HCT116 (cell line): ENCODE measurements at regions not wholly inside any gene's neighbourhood (a gene's known extent, or its start where the extent isn't known, plus 50 kb on each side); places are given as distances from the start of the nearest gene placed in this dataset.

Experiments used
- ATAC-seq: fragments of 200-7000 bp; cut with Tn5 transposase; 2 replicates; pipeline ENCODE4 v1.9.1; 2020; ENCODE audit warnings: mild to moderate bottlenecking, moderate library complexity
- BruUV-seq: library from RNA; stranded (reverse); fragments of 400-500 nt; replicated peaks from 2 replicates; lab custom pipeline; 2021; lab: Mats Ljungman, UMichigan
- CTCF ChIA-PET: fragments of 300-600 bp; sonication (Branson Sonifier 250); formaldehyde crosslinking; loops from one replicate; lab custom pipeline; 2021; ENCODE audit warnings: antibody characterized with exemption; lab: Charles Lee
- POLR2A ChIA-PET: fragments of 300-600, 350-600 bp; sonication (Branson Sonifier 250); formaldehyde crosslinking; loops from one replicate; lab custom pipeline; 2021; ENCODE audit warnings: antibody characterized with exemption; lab: Charles Lee
- RAD21 ChIA-PET, 2 experiments: fragments of 300-600 bp; sonication (Branson Sonifier 250); formaldehyde crosslinking; loops; one replicate each; lab custom pipeline; 2023; ENCODE audit warnings: low total read pairs in 2 of 2; ENCODE audit not compliant: uncharacterized antibody in 2 of 2, unreplicated experiment in 2 of 2, low non-redundant PET in 1 of 2; lab: Charles Lee
- DNase-seq: peaks from one replicate; pipeline ENCODE4 v3.0.0-alpha.2; 2010; ENCODE audit warnings: low read depth, low spot score
- H2AFZ ChIP-seq: fragments of 200-600 bp; shearing (Covaris generic), sonication (generic); 2 replicates; pipeline ENCODE4 v1.6.1; 2017; ENCODE audit warnings: low read depth, mixed run types, mixed read lengths, antibody characterized with exemption, low read length; ENCODE audit not compliant: poor library complexity, severe bottlenecking
- H3K27ac ChIP-seq: 2 replicates; pipeline ENCODE4 v1.5.1; 2012; ENCODE audit warnings: low read depth, low read length
- H3K27me3 ChIP-seq: fragments of 200-600 bp; sonication (generic); 2 replicates; pipeline ENCODE4 v1.6.1; 2016; ENCODE audit warnings: mixed run types, low read length, mixed read lengths; ENCODE audit not compliant: insufficient read depth
- H3K36me3 ChIP-seq, 2 experiments: fragments of 200-500 bp in 1 of 2; fragments of 200-600 bp in 1 of 2; sonication (Bioruptor generic) in 1 of 2; sonication (generic) in 1 of 2; 2 replicates each; pipeline versions ENCODE4 v1.5.1 to v1.6.1; 2014 to 2016; ENCODE audit warnings: low read length in 2 of 2, inconsistent platforms in 1 of 2, mixed read lengths in 1 of 2, mixed run types in 1 of 2; ENCODE audit not compliant: insufficient read depth in 2 of 2, control insufficient read depth in 1 of 2
- H3K4me1 ChIP-seq, 2 experiments: fragments of 200-600 bp in 1 of 2; sonication (generic) in 1 of 2; 2 replicates each; pipeline versions ENCODE4 v1.5.1 to v1.6.1; 2012 to 2017; ENCODE audit warnings: low read length in 2 of 2, inconsistent platforms in 1 of 2, mild to moderate bottlenecking in 1 of 2, mixed read lengths in 1 of 2, mixed run types in 1 of 2, moderate library complexity in 1 of 2; ENCODE audit not compliant: insufficient read depth in 2 of 2, control insufficient read depth in 1 of 2
- H3K4me2 ChIP-seq: fragments of 200-600 bp; sonication (generic); 2 replicates; pipeline ENCODE4 v1.6.1; 2017; ENCODE audit warnings: mixed run types, low read length, mixed read lengths
- H3K4me3 ChIP-seq, 2 experiments: fragments of 200-600 bp in 1 of 2; sonication (generic) in 1 of 2; replicated peaks in 1 of 2; 2 replicates each; pipeline ENCODE4 v1.5.1; 2011 to 2016; ENCODE audit warnings: low read length in 2 of 2, control low read depth in 1 of 2, low read depth in 1 of 2, mild to moderate bottlenecking in 1 of 2, mixed read lengths in 1 of 2, mixed run types in 1 of 2
- H3K79me2 ChIP-seq: fragments of 200-600 bp; sonication (generic); 2 replicates; pipeline ENCODE4 v1.6.1; 2017; ENCODE audit warnings: mild to moderate bottlenecking, mixed run types, low read length, moderate library complexity, mixed read lengths; ENCODE audit not compliant: insufficient read depth
- H3K9ac ChIP-seq: fragments of 200-600 bp; sonication (generic); 2 replicates; pipeline ENCODE4 v1.6.1; 2016; ENCODE audit warnings: low read length, mixed read lengths
- H3K9me2 ChIP-seq: fragments of 200-600 bp; sonication (generic), shearing (Covaris generic); 2 replicates; pipeline ENCODE4 v1.6.1; 2017; ENCODE audit warnings: mixed run types, mild to moderate bottlenecking, moderate library complexity; ENCODE audit not compliant: insufficient read depth
- H3K9me3 ChIP-seq, 2 experiments: fragments of 200-500 bp in 1 of 2; fragments of 200-600 bp in 1 of 2; sonication (Bioruptor generic) in 1 of 2; sonication (generic) in 1 of 2; 2 replicates each; pipeline ENCODE4 v1.6.1; 2014 to 2017; ENCODE audit warnings: low read length in 2 of 2, mixed read lengths in 2 of 2, inconsistent platforms in 1 of 2, low read depth in 1 of 2, mild to moderate bottlenecking in 1 of 2, mixed run types in 1 of 2, moderate library complexity in 1 of 2; ENCODE audit not compliant: control insufficient read depth in 1 of 2, insufficient read depth in 1 of 2
- H4K20me1 ChIP-seq: fragments of 200-600 bp; sonication (generic), shearing (Covaris generic); 2 replicates; pipeline ENCODE4 v1.6.1; 2017; ENCODE audit warnings: mixed run types, mild to moderate bottlenecking, moderate library complexity; ENCODE audit not compliant: insufficient read depth
- CBX3 ChIP-seq: IDR thresholded peaks from 2 replicates; pipeline ENCODE4 v1.6.1; 2012; ENCODE audit warnings: low read depth
- CEBPB ChIP-seq: IDR thresholded peaks from 2 replicates; pipeline ENCODE4 v1.6.1; 2012; ENCODE audit warnings: low read depth
- CTCF ChIP-seq, 3 experiments: fragments of 200-600 bp in 1 of 3; sonication (generic) in 1 of 3; IDR thresholded peaks in 2 of 3; conservative IDR thresholded peaks in 1 of 3; 2 replicates each; pipeline ENCODE4 v1.5.1; 2012 to 2017; ENCODE audit warnings: low read depth in 2 of 3, low read length in 2 of 3, antibody characterized with exemption in 1 of 3, borderline replicate concordance in 1 of 3, control low read depth in 1 of 3, mild to moderate bottlenecking in 1 of 3, mixed read lengths in 1 of 3, mixed run types in 1 of 3, moderate library complexity in 1 of 3; ENCODE audit not compliant: insufficient read depth in 1 of 3
- EZH2phosphoT487 ChIP-seq: fragments of 200-600 bp; IDR thresholded peaks from 2 replicates; pipeline ENCODE4 v1.6.1; 2018; ENCODE audit warnings: antibody characterized with exemption, borderline replicate concordance
- JUND ChIP-seq: IDR thresholded peaks from 2 replicates; pipeline ENCODE4 v1.6.1; 2012
- MAX ChIP-seq: IDR thresholded peaks from 2 replicates; pipeline ENCODE4 v1.6.1; 2012
- POLR2A ChIP-seq: IDR thresholded peaks from 2 replicates; pipeline ENCODE4 v1.7.0; 2011; ENCODE audit warnings: borderline replicate concordance; ENCODE audit not compliant: insufficient read depth, insufficient read length; ENCODE audit errors: extremely low read depth
- POLR2AphosphoS5 ChIP-seq: IDR thresholded peaks from 2 replicates; pipeline ENCODE4 v1.6.1; 2011; ENCODE audit warnings: mild to moderate bottlenecking, low read depth, low read length, moderate library complexity
- SP1 ChIP-seq: IDR thresholded peaks from 2 replicates; pipeline ENCODE4 v1.6.1; 2012; ENCODE audit warnings: low read depth
- TCF7L2 ChIP-seq: IDR thresholded peaks from 2 replicates; pipeline ENCODE4 v1.7.0; 2011; ENCODE audit warnings: borderline replicate concordance, inconsistent platforms; ENCODE audit not compliant: insufficient read depth, insufficient read length; ENCODE audit errors: extremely low read depth
- ZFX ChIP-seq: fragments of 450-650 bp; IDR thresholded peaks from 2 replicates; pipeline ENCODE4 v1.6.1; 2017
- ZNF274 ChIP-seq: fragments of 200-500 bp; sonication (Bioruptor generic); IDR thresholded peaks from 2 replicates; pipeline ENCODE4 v1.6.1; 2014; ENCODE audit warnings: mild to moderate bottlenecking, low read depth, low read length, inconsistent platforms
- intact Hi-C: fragments of 100-400 bp; cut with micrococcal nuclease; formaldehyde crosslinking; loops from 2 replicates; pipeline ENCODE4 v1.10.0; 2022
- TF ChIP-seq, protein P1 (sequence below): IDR thresholded peaks from 2 replicates; pipeline ENCODE4 v1.6.1; 2012

DNA sequence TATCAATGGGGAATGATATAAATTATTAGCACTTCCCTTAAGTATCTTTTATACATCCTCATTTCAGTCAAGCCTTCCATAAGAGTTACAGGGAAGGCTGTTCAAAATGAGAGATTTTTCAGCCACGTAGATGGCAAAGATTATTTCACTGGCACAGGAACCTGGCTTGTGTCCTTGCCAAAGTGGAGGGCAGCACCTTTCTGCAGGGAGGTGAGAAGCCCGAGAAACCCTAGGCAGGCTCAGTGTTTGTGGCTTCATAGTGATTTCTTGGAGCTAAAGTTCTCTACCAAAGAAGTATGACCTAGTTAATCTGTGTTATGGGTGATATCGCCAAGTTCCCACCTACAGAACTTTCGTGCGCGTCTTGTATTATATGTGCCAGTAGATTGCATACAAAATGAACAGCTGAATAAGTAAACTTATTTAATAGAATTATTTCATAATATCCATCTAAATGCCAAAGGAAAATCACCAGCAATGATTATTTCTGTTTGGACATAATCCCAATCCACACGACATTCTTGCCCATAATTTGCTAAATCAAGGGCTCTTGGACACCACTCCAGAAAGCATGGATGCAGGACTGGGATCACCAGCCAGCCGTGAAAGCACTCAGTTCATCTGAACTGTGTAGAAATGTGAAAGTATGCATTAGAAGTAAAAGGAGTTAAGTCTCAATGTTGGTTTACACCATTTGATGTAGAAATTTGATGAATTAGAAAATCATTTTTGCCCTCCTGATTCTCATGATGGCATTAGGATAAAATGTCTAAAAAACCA lies 150.4 kb upstream of the RNF32 start:
- H3K9ac ChIP-seq = no peak overlapping the region
- ChIA-PET POLR2A (no interaction called here), CTCF (no interaction called here), RAD21 (no interaction called here)
- no peaks in the 10 kb centered on the region for H3K36me3 ChIP-seq
- H3K27me3 ChIP-seq = no peaks in the 10 kb centered on the region; the same call in 1 of the 2 replicates
- intact Hi-C loops = no loop called here
- no peaks in the 10 kb centered on the region for H3K4me1 ChIP-seq
- H4K20me1 ChIP-seq = no peaks in the 10 kb centered on the region
- ATAC-seq (no peak), DNase-seq (no peak)
- TF ChIP-seq CEBPB (no peak), EZH2phosphoT487 (no peak), JUND (no peak)
- TF ChIP-seq, protein P1, sequence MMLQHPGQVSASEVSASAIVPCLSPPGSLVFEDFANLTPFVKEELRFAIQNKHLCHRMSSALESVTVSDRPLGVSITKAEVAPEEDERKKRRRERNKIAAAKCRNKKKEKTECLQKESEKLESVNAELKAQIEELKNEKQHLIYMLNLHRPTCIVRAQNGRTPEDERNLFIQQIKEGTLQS = no peak
- no peak overlapping the region for H3K4me3 ChIP-seq
- no peaks in the 10 kb centered on the region for H3K9me3 ChIP-seq
- H2AFZ ChIP-seq = no peak overlapping the region
- BruUV-seq = no TSS peak
- no peak overlapping the region for H3K4me2 ChIP-seq
- no peaks in the 10 kb centered on the region for H3K79me2 ChIP-seq
- H3K9me2 ChIP-seq = no peaks in the 10 kb centered on the region
- no peak overlapping the region for H3K27ac ChIP-seq

DNA sequence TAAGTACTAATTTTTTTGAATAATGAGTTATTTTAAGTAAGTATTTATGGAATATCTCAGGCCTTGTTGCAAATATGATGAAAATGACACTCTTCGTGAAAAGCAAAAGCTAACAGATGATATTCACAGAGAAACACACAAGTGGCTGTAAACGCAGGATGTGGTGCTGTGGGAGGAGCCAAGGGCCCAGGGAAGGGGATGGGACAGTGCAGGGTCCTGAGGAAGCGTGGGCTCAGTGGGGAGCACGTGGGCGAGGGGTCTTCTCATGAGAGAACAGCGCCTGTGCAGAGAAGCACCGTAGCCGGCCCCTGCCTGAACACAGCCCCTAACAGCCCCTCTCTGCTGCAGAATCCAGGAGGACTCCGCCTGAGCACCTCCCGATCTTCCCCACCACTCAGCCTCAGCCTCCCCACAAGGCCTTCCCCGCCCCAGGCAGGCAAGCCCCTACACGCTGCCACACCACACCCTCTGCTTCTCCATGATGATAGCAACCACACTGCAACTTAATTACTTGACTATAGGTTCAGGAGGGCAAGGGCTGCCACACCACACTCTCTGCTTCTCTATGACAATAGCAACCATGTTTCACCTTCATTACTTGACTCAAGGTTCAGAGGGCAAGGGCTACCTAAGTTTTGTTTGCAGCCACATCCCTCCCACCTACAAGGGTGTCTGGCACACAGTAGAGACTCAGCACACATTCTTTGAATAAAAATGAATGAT lies 152.6 kb upstream of the RNF32 start:
- H3K27ac ChIP-seq = no peak overlapping the region
- POLR2A ChIA-PET = no interaction called here
- no peaks in the 10 kb centered on the region for H3K9me2 ChIP-seq
- DNase-seq (no peak), ATAC-seq (no peak)
- no peak overlapping the region for H2AFZ ChIP-seq
- peaks cover 5% of the 10 kb centered on the region; the same call in 1 of the 2 replicates for H3K27me3 ChIP-seq
- H3K9ac ChIP-seq = no peak overlapping the region
- CTCF ChIA-PET = no interaction called here
- TF ChIP-seq, protein P1 = no peak
- no peak for TF ChIP-seq POLR2A
- no peak for TF ChIP-seq EZH2phosphoT487
- TF ChIP-seq ZFX = no peak
- no peak for TF ChIP-seq CTCF (IDR thresholded peaks at IDR 0.05 in 2 of 3, conservative IDR thresholded peaks at IDR 0.05 in 1 of 3; ENCODE audit: borderline replicate concordance in 1 of 3, insufficient read depth in 1 of 3, low read depth in 2 of 3, low read length in 2 of 3)
- TF ChIP-seq MAX = no peak
- TF ChIP-seq CBX3 = no peak
- TF ChIP-seq TCF7L2 = no peak
- TF ChIP-seq POLR2AphosphoS5 = no peak
- TF ChIP-seq SP1 = no peak
- TF ChIP-seq ZNF274 = no peak
- BruUV-seq = no TSS peak
- H3K79me2 ChIP-seq = no peaks in the 10 kb centered on the region
- H3K4me1 ChIP-seq = no peaks in the 10 kb centered on the region
- no peaks in the 10 kb centered on the region for H4K20me1 ChIP-seq
- H3K4me2 ChIP-seq = no peak overlapping the region
- H3K36me3 ChIP-seq = no peaks in the 10 kb centered on the region
- no peak overlapping the region for H3K4me3 ChIP-seq
- no peaks in the 10 kb centered on the region for H3K9me3 ChIP-seq
- RAD21 ChIA-PET = no interaction called here
- intact Hi-C loops = no loop called here
